ENCODE measurements at regions not wholly inside any gene's neighbourhood (a gene's known extent, or its start where the extent isn't known, plus 50 kb on each side); places are given as distances from the start of the nearest gene placed in this dataset.

DNA sequence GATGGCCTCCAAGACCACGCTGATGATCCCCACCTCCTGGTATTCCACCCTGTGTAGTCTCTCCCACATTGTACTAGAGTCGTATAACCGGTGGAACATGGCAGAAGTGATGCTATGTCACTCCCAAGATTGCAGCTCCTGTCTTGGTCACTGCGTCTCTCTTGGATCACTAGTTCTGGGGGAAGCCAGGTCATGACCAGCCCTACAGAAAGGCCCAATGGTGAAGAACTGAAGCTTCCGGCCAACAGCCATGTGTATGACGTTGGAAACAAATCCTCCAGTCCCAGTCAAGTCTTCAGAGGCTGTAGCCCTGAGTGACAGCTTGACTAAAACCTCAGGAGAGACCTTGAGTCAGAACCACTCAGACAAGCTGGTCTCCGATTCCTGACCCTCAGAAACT is 61.9 kb upstream of the FNDC3B start:
- Histone ChIP-seq H3K27ac (ENCODE audit: low read depth, low read length, poor library complexity, severe bottlenecking) (no peak overlapping the region), H3K4me3 (ENCODE audit: low read depth, low read length, poor library complexity, severe bottlenecking) (no peak overlapping the region), H3K9me3 (ENCODE audit: low read depth, low read length, poor library complexity, severe bottlenecking) (no peaks in the 10 kb centered on the region), H3K36me3 (ENCODE audit: insufficient read depth, low read length, poor library complexity, severe bottlenecking) (no peaks in the 10 kb centered on the region), H3K4me1 (ENCODE audit: insufficient read depth, low read length, poor library complexity, severe bottlenecking) (peaks cover 8% of the 10 kb centered on the region), H3K27me3 (replicated peaks; ENCODE audit: insufficient read depth, low read depth, low read length, poor library complexity) (no peaks in the 10 kb centered on the region)
- intact Hi-C loops (cut with micrococcal nuclease; ENCODE audit: unreplicated experiment) = no loop called here
- DNase-seq (ENCODE audit: low spot score) = no peak
- BruUV-seq (replicated peaks) = no TSS peak
- POLR2A ChIA-PET (ENCODE audit: low non-redundant PET) = no interaction called here
- TF ChIP-seq, protein P1, sequence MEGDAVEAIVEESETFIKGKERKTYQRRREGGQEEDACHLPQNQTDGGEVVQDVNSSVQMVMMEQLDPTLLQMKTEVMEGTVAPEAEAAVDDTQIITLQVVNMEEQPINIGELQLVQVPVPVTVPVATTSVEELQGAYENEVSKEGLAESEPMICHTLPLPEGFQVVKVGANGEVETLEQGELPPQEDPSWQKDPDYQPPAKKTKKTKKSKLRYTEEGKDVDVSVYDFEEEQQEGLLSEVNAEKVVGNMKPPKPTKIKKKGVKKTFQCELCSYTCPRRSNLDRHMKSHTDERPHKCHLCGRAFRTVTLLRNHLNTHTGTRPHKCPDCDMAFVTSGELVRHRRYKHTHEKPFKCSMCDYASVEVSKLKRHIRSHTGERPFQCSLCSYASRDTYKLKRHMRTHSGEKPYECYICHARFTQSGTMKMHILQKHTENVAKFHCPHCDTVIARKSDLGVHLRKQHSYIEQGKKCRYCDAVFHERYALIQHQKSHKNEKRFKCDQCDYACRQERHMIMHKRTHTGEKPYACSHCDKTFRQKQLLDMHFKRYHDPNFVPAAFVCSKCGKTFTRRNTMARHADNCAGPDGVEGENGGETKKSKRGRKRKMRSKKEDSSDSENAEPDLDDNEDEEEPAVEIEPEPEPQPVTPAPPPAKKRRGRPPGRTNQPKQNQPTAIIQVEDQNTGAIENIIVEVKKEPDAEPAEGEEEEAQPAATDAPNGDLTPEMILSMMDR (conservative IDR thresholded peaks at IDR 0.05; ENCODE audit: low read depth, low read length) = no peak
- no peak for TF ChIP-seq EZH2 (IDR thresholded peaks at IDR 0.05; ENCODE audit: borderline replicate concordance, low read depth, low read length, poor library complexity, severe bottlenecking)
- CTCF ChIA-PET = no interaction called here

DNA sequence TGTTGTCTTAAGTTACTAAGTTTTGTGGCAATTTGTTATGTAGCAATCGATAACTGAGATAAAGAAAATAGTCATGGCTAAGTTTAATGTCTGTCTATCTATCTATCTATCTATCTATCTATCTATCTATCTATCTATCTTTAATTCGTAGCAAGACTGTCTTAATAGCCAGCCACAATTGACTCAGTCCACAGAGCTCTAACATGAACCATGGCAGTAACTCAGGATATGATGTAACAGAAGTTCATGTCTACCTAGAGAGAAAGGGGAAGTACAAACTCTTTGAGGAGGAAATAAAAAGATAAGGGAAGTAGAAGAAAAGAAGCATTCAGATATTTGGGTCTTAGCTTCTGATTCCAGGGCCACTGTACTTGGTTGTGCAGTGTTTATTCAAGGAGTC is 61.5 kb upstream of the FNDC3B start:
- TF ChIP-seq EZH2 (IDR thresholded peaks at IDR 0.05; ENCODE audit: borderline replicate concordance, low read depth, low read length, poor library complexity, severe bottlenecking) = no peak
- TF ChIP-seq, protein P1 (conservative IDR thresholded peaks at IDR 0.05; ENCODE audit: low read depth, low read length) = no peak
- DNase-seq (ENCODE audit: low spot score) = no peak
- peaks cover 8% of the 10 kb centered on the region for H3K4me1 ChIP-seq (ENCODE audit: insufficient read depth, low read length, poor library complexity, severe bottlenecking)
- intact Hi-C loops (cut with micrococcal nuclease; ENCODE audit: unreplicated experiment) = no loop called here
- no peak overlapping the region for H3K27ac ChIP-seq (ENCODE audit: low read depth, low read length, poor library complexity, severe bottlenecking)
- H3K4me3 ChIP-seq (ENCODE audit: low read depth, low read length, poor library complexity, severe bottlenecking) = no peak overlapping the region
- CTCF ChIA-PET = no interaction called here
- H3K27me3 ChIP-seq (replicated peaks; ENCODE audit: insufficient read depth, low read depth, low read length, poor library complexity) = no peaks in the 10 kb centered on the region
- H3K9me3 ChIP-seq (ENCODE audit: low read depth, low read length, poor library complexity, severe bottlenecking) = no peaks in the 10 kb centered on the region
- no peaks in the 10 kb centered on the region for H3K36me3 ChIP-seq (ENCODE audit: insufficient read depth, low read length, poor library complexity, severe bottlenecking)
- no TSS peak for BruUV-seq (replicated peaks)
- POLR2A ChIA-PET (ENCODE audit: low non-redundant PET) = no interaction called here

DNA sequence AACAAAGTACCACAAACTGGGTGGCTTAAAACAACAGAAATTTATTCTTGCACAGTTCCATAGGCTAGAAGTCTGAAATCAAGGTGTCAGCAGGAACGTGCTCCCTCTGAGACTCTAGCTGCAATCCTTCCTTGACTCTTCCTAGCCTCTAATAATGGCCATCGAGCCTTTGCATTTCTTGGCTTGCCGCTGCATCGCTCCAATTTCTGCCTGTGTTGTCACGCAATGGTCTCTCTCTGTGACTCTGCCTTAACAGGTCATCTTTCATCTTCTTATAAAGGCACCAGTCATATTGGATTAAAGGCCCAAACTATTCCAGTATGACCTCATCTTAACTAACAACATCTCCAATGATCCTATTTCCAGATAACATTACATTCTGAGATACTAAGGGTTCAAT is 61.0 kb upstream of the FNDC3B start:
- BruUV-seq (replicated peaks) = no TSS peak
- no peak for TF ChIP-seq EZH2 (IDR thresholded peaks at IDR 0.05; ENCODE audit: borderline replicate concordance, low read depth, low read length, poor library complexity, severe bottlenecking)
- TF ChIP-seq, protein P1 (conservative IDR thresholded peaks at IDR 0.05; ENCODE audit: low read depth, low read length) = no peak
- POLR2A ChIA-PET (ENCODE audit: low non-redundant PET) = no interaction called here
- Histone ChIP-seq H3K9me3 (ENCODE audit: low read depth, low read length, poor library complexity, severe bottlenecking) (no peaks in the 10 kb centered on the region), H3K4me3 (ENCODE audit: low read depth, low read length, poor library complexity, severe bottlenecking) (no peak overlapping the region), H3K27ac (ENCODE audit: low read depth, low read length, poor library complexity, severe bottlenecking) (no peak overlapping the region), H3K27me3 (replicated peaks; ENCODE audit: insufficient read depth, low read depth, low read length, poor library complexity) (no peaks in the 10 kb centered on the region), H3K36me3 (ENCODE audit: insufficient read depth, low read length, poor library complexity, severe bottlenecking) (no peaks in the 10 kb centered on the region), H3K4me1 (ENCODE audit: insufficient read depth, low read length, poor library complexity, severe bottlenecking) (peaks cover 8% of the 10 kb centered on the region)
- CTCF ChIA-PET = no interaction called here
- DNase-seq (ENCODE audit: low spot score) = no peak
- intact Hi-C loops (cut with micrococcal nuclease; ENCODE audit: unreplicated experiment) = no loop called here

All from A673 (cell line).